K562 (cell line): ENCODE measurements at regions not wholly inside any gene's neighbourhood (a gene's known extent, or its start where the extent isn't known, plus 50 kb on each side); places are given as distances from the start of the nearest gene placed in this dataset.

Experiments
- ATAC-seq: fragments of 200-7000 bp; cut with Tn5 transposase; 3 replicates; pipeline ENCODE4 v1.9.1; 2020; ENCODE audit warnings: moderate library complexity
- BruUV-seq: library from RNA; stranded (reverse); fragments of 400-500 nt; replicated peaks from 2 replicates; lab custom pipeline; 2021; lab: Mats Ljungman, UMichigan
- CTCF ChIA-PET: fragments of 300-600 bp; formaldehyde crosslinking; extraction: SDS; loops from one replicate; lab custom pipeline; 2021; ENCODE audit warnings: low intra/inter-chr PET ratio; lab: Yijun Ruan, JAX
- POLR2A ChIA-PET: fragments of 300-600, 350-650 bp; sonication (Branson Sonifier 250); formaldehyde crosslinking; extraction: SDS; loops from one replicate; lab custom pipeline; 2021; ENCODE audit warnings: antibody characterized with exemption, inconsistent platforms; lab: Yijun Ruan, JAX
- DNase-seq, 4 experiments: peaks; one replicate each; pipeline versions ENCODE4 v3.0.0 to v3.0.0-alpha.2; 2011 to 2018; ENCODE audit warnings: low spot score in 3 of 4, mixed read lengths in 3 of 4; ENCODE audit errors: extremely low read depth in 1 of 4
- FAIRE-seq: peaks from 2 replicates; lab custom pipeline; 2011; peaks lifted over from hg19 to GRCh38; lab: Jason Lieb, UNC
- H2AFZ ChIP-seq: 2 replicates; pipeline ENCODE4 v1.6.0; 2011; ENCODE audit warnings: low read depth, low read length, control low read depth, inconsistent platforms
- H3K27ac ChIP-seq: fragments of 200-600 bp; 3 replicates; pipeline ENCODE4 v1.8.0; 2011; ENCODE audit warnings: low read depth, mild to moderate bottlenecking, control low read depth, inconsistent platforms, low read length, moderate library complexity, mixed read lengths; ENCODE audit errors: extremely low read depth
- H3K27me3 ChIP-seq, 2 experiments: fragments of 300-600 bp in 1 of 2; 2 replicates in 1 of 2; 3 replicates in 1 of 2; pipeline versions ENCODE4 v1.6.0 to v1.8.0; 2011; ENCODE audit warnings: inconsistent platforms in 2 of 2, low read length in 2 of 2, mild to moderate bottlenecking in 1 of 2, mixed read lengths in 1 of 2, moderate library complexity in 1 of 2; ENCODE audit not compliant: control insufficient read depth in 2 of 2, insufficient read depth in 2 of 2
- H3K36me3 ChIP-seq: fragments of 300-600 bp; 3 replicates; pipeline ENCODE4 v1.8.0; 2011; ENCODE audit warnings: mild to moderate bottlenecking, low read length, inconsistent platforms; ENCODE audit not compliant: control insufficient read depth, insufficient read depth
- H3K4me1 ChIP-seq, 2 experiments: fragments of 200-600 bp in 1 of 2; replicated peaks in 1 of 2; 2 replicates in 1 of 2; 3 replicates in 1 of 2; pipeline versions ENCODE4 v1.5.1 to v1.8.0; 2011; ENCODE audit warnings: inconsistent platforms in 2 of 2, low read length in 2 of 2, mild to moderate bottlenecking in 1 of 2, mixed read lengths in 1 of 2, moderate library complexity in 1 of 2; ENCODE audit not compliant: control insufficient read depth in 2 of 2, insufficient read depth in 2 of 2
- H3K4me2 ChIP-seq: 2 replicates; pipeline ENCODE4 v1.6.1; 2011; ENCODE audit warnings: low read length, control low read depth, inconsistent platforms, mixed read lengths; ENCODE audit not compliant: insufficient read depth
- H3K4me3 ChIP-seq: fragments of 200-600 bp; sonication (generic), shearing (Covaris generic); 2 replicates; pipeline ENCODE4 v1.5.1; 2016; ENCODE audit warnings: control low read depth, inconsistent platforms
- H3K79me2 ChIP-seq: fragments of 200-600 bp; 3 replicates; pipeline ENCODE4 v1.8.0; 2011; ENCODE audit warnings: low read length, inconsistent platforms; ENCODE audit not compliant: control insufficient read depth, insufficient read depth
- H3K9ac ChIP-seq, 2 experiments: 2 replicates each; pipeline versions ENCODE4 v1.6.0 to v1.6.1; 2011; ENCODE audit warnings: low read depth in 2 of 2, low read length in 2 of 2, control low read depth in 1 of 2, inconsistent platforms in 1 of 2, mild to moderate bottlenecking in 1 of 2, mixed read lengths in 1 of 2; ENCODE audit not compliant: insufficient read depth in 1 of 2
- H3K9me1 ChIP-seq: one replicate; pipeline ENCODE4 v1.6.0; 2011; ENCODE audit warnings: inconsistent platforms, mild to moderate bottlenecking, low read length, moderate library complexity; ENCODE audit not compliant: control insufficient read depth, insufficient read depth
- H3K9me3 ChIP-seq: replicated peaks from 2 replicates; pipeline ENCODE4 v1.5.1; 2011; ENCODE audit warnings: low read depth, low read length, inconsistent platforms; ENCODE audit not compliant: control insufficient read depth, insufficient read depth
- H4K20me1 ChIP-seq: replicated peaks from 2 replicates; pipeline ENCODE4 v1.6.1; 2011; ENCODE audit warnings: low read length, inconsistent platforms, mixed read lengths; ENCODE audit not compliant: control insufficient read depth, insufficient read depth
- DACH1 ChIP-seq: fragments of 450-650 bp; IDR thresholded peaks from 2 replicates; pipeline ENCODE4 v1.6.1; 2018; ENCODE audit not compliant: partially characterized antibody
- ETV1 ChIP-seq: fragments of 450-650 bp; conservative IDR thresholded peaks from 2 replicates; pipeline ENCODE4 v1.6.1; 2016; ENCODE audit warnings: missing genetic modification characterization, control low read depth, low read depth, missing compliant biosample characterization
- FOSL1 ChIP-seq: fragments of 200-800 bp; sonication (Bioruptor generic); conservative IDR thresholded peaks from 2 replicates; pipeline ENCODE4 v1.6.1; 2016; ENCODE audit warnings: missing genetic modification characterization, missing compliant biosample characterization
- KLF13 ChIP-seq: fragments of 450-650 bp; IDR thresholded peaks from 2 replicates; pipeline ENCODE4 v1.6.1; 2016; ENCODE audit warnings: missing genetic modification characterization, low read depth, mild to moderate bottlenecking, missing compliant biosample characterization, moderate library complexity, borderline replicate concordance
- ZNF134 ChIP-seq: fragments of 250-450 bp; sonication (Bioruptor Pico); conservative IDR thresholded peaks from 2 replicates; pipeline ENCODE4 v1.4.0; 2020
- ZNF586 ChIP-seq: fragments of 450-650 bp; formaldehyde crosslinking; conservative IDR thresholded peaks from 2 replicates; pipeline ENCODE4 v1.4.0; 2020; ENCODE audit warnings: mild to moderate bottlenecking, moderate library complexity
- WGBS: fragments of 100-300 bp; shearing (Covaris generic); methylation state at CpG from one replicate; pipeline ENCODE4 v1.1.6; 2016; ENCODE audit warnings: low coverage, mixed read lengths; ENCODE audit not compliant: insufficient coverage; ENCODE audit errors: missing lambda C conversion rate; 5-methylcytosine and 5-hydroxymethylcytosine counted together
- in situ Hi-C: fragments of 300-500 bp; cut with MboI; formaldehyde crosslinking; loops from 4 replicates; pipeline ENCODE4 v1.15.0; 2018; ENCODE audit warnings: inconsistent platforms, mixed read lengths
- intact Hi-C: fragments of 100-400 bp; cut with micrococcal nuclease; formaldehyde crosslinking; loops from 2 replicates; pipeline ENCODE4 v1.14.2; 2022
- TF ChIP-seq, protein P1 (sequence below): IDR thresholded peaks from 3 replicates; pipeline ENCODE4 v1.6.1; 2011; ENCODE audit warnings: borderline replicate concordance, mild to moderate bottlenecking; ENCODE audit not compliant: insufficient read length, insufficient read depth
- TF ChIP-seq, protein P2 (sequence below), 3 experiments: fragments of 200-800 bp in 1 of 3; fragments of 250-450 bp in 1 of 3; fragments of 450-650 bp in 1 of 3; sonication (Bioruptor Pico) in 1 of 3; sonication (Bioruptor generic) in 1 of 3; formaldehyde crosslinking in 1 of 3; IDR thresholded peaks; 2 replicates each; pipeline versions ENCODE4 v1.6.1 to v1.8.0; 2016 to 2022; ENCODE audit warnings: mild to moderate bottlenecking in 2 of 3, missing genetic modification characterization in 2 of 3, missing compliant biosample characterization in 1 of 3, moderate library complexity in 1 of 3

DNA sequence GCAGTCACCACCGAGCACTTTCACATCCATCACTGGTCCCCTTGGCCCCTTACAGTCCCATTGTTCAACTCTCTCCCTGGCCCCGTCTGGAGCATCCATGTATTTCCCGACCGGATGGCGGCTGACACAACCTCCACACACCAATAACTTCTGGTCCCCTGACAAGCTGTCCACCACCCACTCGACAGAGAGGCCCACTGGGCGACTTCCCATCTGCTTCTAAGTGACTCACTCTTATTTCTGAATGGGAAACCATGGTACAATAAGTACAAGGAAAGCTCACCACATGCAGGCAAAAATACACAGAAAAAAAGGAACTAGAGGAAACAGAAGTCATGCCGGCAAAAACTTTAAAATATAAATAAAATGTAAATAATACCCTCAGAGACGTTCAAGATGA is 82.9 kb upstream of the RAB12 start:
- ChIA-PET POLR2A (interaction anchor here (1.4 kb wide), 1 partner anchor 10 kb away, joined by 3 read pairs; no protein-coding TSS in a partner anchor), CTCF (no interaction called here)
- ATAC-seq (no peak), DNase-seq (no peak), FAIRE-seq (no peak)
- Histone ChIP-seq H3K27ac (no peak overlapping the region), H3K27me3 (peaks cover 3 to 17% of the 10 kb centered on the region in 2 experiments; a peak in 2 of 5 replicates), H3K4me1 (no peaks in the 10 kb centered on the region), H3K4me2 (no peak overlapping the region), H3K4me3 (no peak overlapping the region), H3K79me2 (no peaks in the 10 kb centered on the region), H3K36me3 (no peaks in the 10 kb centered on the region), H3K9me3 (no peaks in the 10 kb centered on the region), H4K20me1 (no peaks in the 10 kb centered on the region), H3K9ac (no peak overlapping the region), H2AFZ (no peak overlapping the region), H3K9me1 (no peaks in the 10 kb centered on the region)
- 0% methylated on average over 9 of the region's 9 CpGs for WGBS
- no peak for TF ChIP-seq FOSL1 (tag)
- no TSS peak for BruUV-seq
- intact Hi-C loops (no loop called here), in situ Hi-C loops (no loop called here)

GRCh38 chr18:8529609-8530008 is 79.6 kb upstream of the RAB12 start:
- no peak overlapping the region for H3K4me3 ChIP-seq
- no peaks in the 10 kb centered on the region for H3K36me3 ChIP-seq
- no peak overlapping the region for H3K4me2 ChIP-seq
- no TSS peak for BruUV-seq
- peaks cover 0 to 12% of the 10 kb centered on the region in 2 experiments; a peak in 1 of 5 replicates for H3K27me3 ChIP-seq
- ATAC-seq, result no peak
- no peaks in the 10 kb centered on the region for H3K4me1 ChIP-seq
- 0% methylated on average over 2 of the region's 2 CpGs for WGBS
- no peaks in the 10 kb centered on the region for H3K9me3 ChIP-seq
- POLR2A ChIA-PET, result interaction anchor here (0.8 kb wide), 1 partner anchor 72 kb away, joined by 3 read pairs; no protein-coding TSS in a partner anchor
- intact Hi-C loops (no loop called here), in situ Hi-C loops (no loop called here)
- H3K79me2 ChIP-seq, result no peaks in the 10 kb centered on the region
- DNase-seq, result no peak
- H4K20me1 ChIP-seq, result no peaks in the 10 kb centered on the region
- no peak overlapping the region for H2AFZ ChIP-seq
- H3K27ac ChIP-seq, result no peak overlapping the region
- FAIRE-seq, result no peak
- CTCF ChIA-PET, result no interaction called here
- H3K9ac ChIP-seq, result no peak overlapping the region
- no peaks in the 10 kb centered on the region for H3K9me1 ChIP-seq
- no peak for TF ChIP-seq DACH1
- TF ChIP-seq, protein P1, sequence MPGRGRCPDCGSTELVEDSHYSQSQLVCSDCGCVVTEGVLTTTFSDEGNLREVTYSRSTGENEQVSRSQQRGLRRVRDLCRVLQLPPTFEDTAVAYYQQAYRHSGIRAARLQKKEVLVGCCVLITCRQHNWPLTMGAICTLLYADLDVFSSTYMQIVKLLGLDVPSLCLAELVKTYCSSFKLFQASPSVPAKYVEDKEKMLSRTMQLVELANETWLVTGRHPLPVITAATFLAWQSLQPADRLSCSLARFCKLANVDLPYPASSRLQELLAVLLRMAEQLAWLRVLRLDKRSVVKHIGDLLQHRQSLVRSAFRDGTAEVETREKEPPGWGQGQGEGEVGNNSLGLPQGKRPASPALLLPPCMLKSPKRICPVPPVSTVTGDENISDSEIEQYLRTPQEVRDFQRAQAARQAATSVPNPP, result no peak
- TF ChIP-seq ZNF134 (CRISPR knock-in tag), result no peak
- TF ChIP-seq ZNF586 (CRISPR knock-in tag), result no peak
- TF ChIP-seq, protein P2, sequence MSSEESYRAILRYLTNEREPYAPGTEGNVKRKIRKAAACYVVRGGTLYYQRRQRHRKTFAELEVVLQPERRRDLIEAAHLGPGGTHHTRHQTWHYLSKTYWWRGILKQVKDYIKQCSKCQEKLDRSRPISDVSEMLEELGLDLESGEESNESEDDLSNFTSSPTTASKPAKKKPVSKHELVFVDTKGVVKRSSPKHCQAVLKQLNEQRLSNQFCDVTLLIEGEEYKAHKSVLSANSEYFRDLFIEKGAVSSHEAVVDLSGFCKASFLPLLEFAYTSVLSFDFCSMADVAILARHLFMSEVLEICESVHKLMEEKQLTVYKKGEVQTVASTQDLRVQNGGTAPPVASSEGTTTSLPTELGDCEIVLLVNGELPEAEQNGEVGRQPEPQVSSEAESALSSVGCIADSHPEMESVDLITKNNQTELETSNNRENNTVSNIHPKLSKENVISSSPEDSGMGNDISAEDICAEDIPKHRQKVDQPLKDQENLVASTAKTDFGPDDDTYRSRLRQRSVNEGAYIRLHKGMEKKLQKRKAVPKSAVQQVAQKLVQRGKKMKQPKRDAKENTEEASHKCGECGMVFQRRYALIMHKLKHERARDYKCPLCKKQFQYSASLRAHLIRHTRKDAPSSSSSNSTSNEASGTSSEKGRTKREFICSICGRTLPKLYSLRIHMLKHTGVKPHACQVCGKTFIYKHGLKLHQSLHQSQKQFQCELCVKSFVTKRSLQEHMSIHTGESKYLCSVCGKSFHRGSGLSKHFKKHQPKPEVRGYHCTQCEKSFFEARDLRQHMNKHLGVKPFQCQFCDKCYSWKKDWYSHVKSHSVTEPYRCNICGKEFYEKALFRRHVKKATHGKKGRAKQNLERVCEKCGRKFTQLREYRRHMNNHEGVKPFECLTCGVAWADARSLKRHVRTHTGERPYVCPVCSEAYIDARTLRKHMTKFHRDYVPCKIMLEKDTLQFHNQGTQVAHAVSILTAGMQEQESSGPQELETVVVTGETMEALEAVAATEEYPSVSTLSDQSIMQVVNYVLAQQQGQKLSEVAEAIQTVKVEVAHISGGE (CRISPR knock-in tag; IDR thresholded peaks at IDR 0.05), result no peak
- no peak for TF ChIP-seq ETV1 (tag)
- no peak for TF ChIP-seq KLF13 (tag)
